Right cardiac atrium (tissue), 5 donors: ENCODE measurements at regions not wholly inside any gene's neighbourhood (a gene's known extent, or its start where the extent isn't known, plus 50 kb on each side); places are given as distances from the start of the nearest gene placed in this dataset.

ENCODE experiments used
- ATAC-seq, 2 donors: fragments of 200-7000 bp; cut with Tn5 transposase; one replicate each; pipeline versions ENCODE4 v1.8.0 to v1.9.1; 2020; ENCODE audit warnings: moderate library complexity in 2 of 2, mild to moderate bottlenecking in 1 of 2
- DNase-seq, 3 donors: peaks; one replicate each; pipeline ENCODE4 v3.0.0-alpha.2; 2020
- H3K27ac ChIP-seq: one replicate; pipeline ENCODE4 v1.5.1; 2013; ENCODE audit warnings: mild to moderate bottlenecking, low read length, control low read depth, moderate library complexity
- H3K27me3 ChIP-seq: one replicate; pipeline ENCODE4 v1.6.1; 2013; ENCODE audit not compliant: control insufficient read depth, insufficient read depth
- H3K4me1 ChIP-seq: one replicate; pipeline ENCODE4 v1.6.1; 2013; ENCODE audit warnings: low read length; ENCODE audit not compliant: control insufficient read depth, insufficient read depth
- H3K4me3 ChIP-seq: one replicate; pipeline ENCODE4 v1.5.1; 2013; ENCODE audit warnings: low read length, control low read depth
- H3K9me3 ChIP-seq: one replicate; pipeline ENCODE4 v1.6.1; 2013; ENCODE audit warnings: low read length; ENCODE audit not compliant: control insufficient read depth
- WGBS: extraction: QIAGEN DNeasy Blood & Tissue Kit; methylation state at CpG from one replicate; pipeline ENCODE4 v1.1.7; 2013; 5-methylcytosine and 5-hydroxymethylcytosine counted together
- intact Hi-C, 4 donors: fragments of 100-400 bp; cut with DNase I; formaldehyde crosslinking; loops; one replicate each; pipeline versions ENCODE4 v1.11.0 to v1.14.0; 2022 to 2023
- donor health status: healthy with polysubstance abuse.
- donor health status: DM: no; HTN: yes; CAD: no.
- donor health status: DM: no; HTN: no; CAD: no.
- donor health status: DM: no; HTN: yes; CAD: no; lungs with severe emphysema.
- donor health status: DM: yes; HTN: yes; CAD: no.

DNA sequence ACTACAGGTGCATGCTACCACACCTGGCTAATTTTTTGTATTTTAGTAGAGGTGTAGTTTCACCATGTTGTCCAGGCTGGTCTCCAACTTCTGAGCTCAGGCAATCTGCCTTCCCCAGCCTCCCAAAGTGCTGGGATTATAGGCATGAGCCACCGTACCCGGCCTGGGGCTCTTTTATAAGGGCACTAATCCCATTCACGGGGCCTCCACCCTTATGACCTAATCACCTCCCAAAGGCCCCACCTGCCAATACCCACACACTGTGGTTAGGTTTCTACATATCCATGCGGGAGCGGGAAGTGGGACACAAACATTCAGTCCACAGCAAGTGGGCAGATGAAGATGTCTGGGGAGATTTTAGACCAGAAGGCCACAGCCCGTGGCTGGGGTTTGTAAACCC, 164.7 kb upstream of the SH3BP4 start:
- 84% methylated on average over 6 of the region's 6 CpGs for WGBS
- H3K9me3 ChIP-seq = no peaks in the 10 kb centered on the region
- no peak overlapping the region for H3K4me3 ChIP-seq
- intact Hi-C loops = no loop called here
- ATAC-seq = no peak
- H3K27me3 ChIP-seq = no peaks in the 10 kb centered on the region
- no peaks in the 10 kb centered on the region for H3K4me1 ChIP-seq
- no peak overlapping the region for H3K27ac ChIP-seq
- DNase-seq = no peak

DNA sequence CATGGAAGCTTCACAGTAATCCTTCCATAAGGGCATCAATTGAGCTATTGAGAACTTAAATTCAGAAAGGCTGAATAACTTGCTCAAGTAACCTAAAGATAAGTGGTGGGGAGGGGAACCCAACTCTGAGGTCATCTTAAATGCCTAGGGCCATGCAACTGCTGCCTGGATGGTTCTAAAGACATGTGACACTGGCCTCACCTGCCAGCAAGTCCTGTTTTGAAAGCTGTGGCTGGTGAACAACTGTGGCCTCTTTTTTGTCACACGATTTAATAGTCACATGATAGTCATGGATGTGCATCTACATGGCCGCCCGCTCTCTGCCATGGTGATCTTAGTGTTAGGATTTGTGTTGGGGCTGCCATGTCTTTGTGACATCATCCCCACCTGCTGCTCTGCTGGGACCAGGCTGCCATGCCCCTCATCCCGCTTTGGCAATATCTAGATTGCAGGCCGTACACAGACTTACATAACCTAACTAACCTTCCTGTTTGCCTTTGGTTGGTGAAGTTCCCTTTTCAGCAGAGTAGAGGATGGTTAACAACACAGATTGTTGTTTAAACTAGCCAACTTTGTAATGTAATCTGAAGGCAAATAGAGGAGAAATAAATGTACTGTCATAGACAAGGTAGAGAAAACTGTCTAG, 177.9 kb upstream of the SH3BP4 start:
- Histone ChIP-seq H3K4me3 (no peak overlapping the region), H3K27me3 (no peaks in the 10 kb centered on the region), H3K4me1 (no peaks in the 10 kb centered on the region), H3K9me3 (no peaks in the 10 kb centered on the region), H3K27ac (no peak overlapping the region)
- intact Hi-C loops = no loop called here
- DNase-seq (no peak), ATAC-seq (no peak)
- 85% methylated on average over 5 of the region's 5 CpGs for WGBS

GRCh38 chr2:234773129-234773528, 178.7 kb upstream of the SH3BP4 start:
- no peak for ATAC-seq
- no peak for DNase-seq
- Histone ChIP-seq H3K27me3 (no peaks in the 10 kb centered on the region), H3K27ac (no peak overlapping the region), H3K4me1 (no peaks in the 10 kb centered on the region), H3K9me3 (no peaks in the 10 kb centered on the region), H3K4me3 (no peak overlapping the region)
- 85% methylated on average over 5 of the region's 5 CpGs for WGBS
- intact Hi-C loops = no loop called here

DNA sequence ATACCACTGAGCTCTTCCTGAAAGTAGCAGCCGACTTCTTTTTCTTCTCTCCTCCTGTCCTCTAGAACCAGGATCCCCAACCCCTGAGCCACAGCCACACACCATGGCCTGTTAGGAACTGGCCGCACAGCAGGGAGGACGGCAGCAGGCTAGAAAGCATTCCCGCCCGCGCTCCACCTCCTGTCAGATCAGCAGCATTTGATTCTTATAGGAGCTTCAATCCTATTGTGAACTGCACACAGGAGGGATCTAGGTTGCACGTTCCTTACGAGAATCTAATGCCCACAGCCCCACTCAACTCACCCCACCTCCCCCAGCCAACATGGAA, 179.1 kb upstream of the SH3BP4 start:
- ATAC-seq (no peak), DNase-seq (no peak)
- no peaks in the 10 kb centered on the region for H3K4me1 ChIP-seq
- intact Hi-C loops = no loop called here
- H3K9me3 ChIP-seq = no peaks in the 10 kb centered on the region
- no peaks in the 10 kb centered on the region for H3K27me3 ChIP-seq
- WGBS = 83% methylated on average over 8 of the region's 8 CpGs
- no peak overlapping the region for H3K4me3 ChIP-seq
- no peak overlapping the region for H3K27ac ChIP-seq

GRCh38 chr2:234771980-234772732, 179.7 kb upstream of the SH3BP4 start:
- Histone ChIP-seq H3K27ac (no peak overlapping the region), H3K4me3 (no peak overlapping the region), H3K27me3 (no peaks in the 10 kb centered on the region), H3K9me3 (no peaks in the 10 kb centered on the region), H3K4me1 (no peaks in the 10 kb centered on the region)
- DNase-seq = no peak
- intact Hi-C loops = no loop called here
- WGBS = 65% methylated on average over 11 of the region's 11 CpGs
- ATAC-seq = no peak

- no peaks in the 10 kb centered on the region for H3K4me1 ChIP-seq
- 63% methylated on average over 2 of the region's 2 CpGs for WGBS
- H3K9me3 ChIP-seq = no peaks in the 10 kb centered on the region
- no peaks in the 10 kb centered on the region for H3K27me3 ChIP-seq
- ATAC-seq (no peak), DNase-seq (no peak)
- H3K4me3 ChIP-seq = no peak overlapping the region
- intact Hi-C loops = no loop called here
- H3K27ac ChIP-seq = no peak overlapping the region
Measured at GRCh38 chr2:234771176-234771575, 180.6 kb upstream of the SH3BP4 start.

DNA sequence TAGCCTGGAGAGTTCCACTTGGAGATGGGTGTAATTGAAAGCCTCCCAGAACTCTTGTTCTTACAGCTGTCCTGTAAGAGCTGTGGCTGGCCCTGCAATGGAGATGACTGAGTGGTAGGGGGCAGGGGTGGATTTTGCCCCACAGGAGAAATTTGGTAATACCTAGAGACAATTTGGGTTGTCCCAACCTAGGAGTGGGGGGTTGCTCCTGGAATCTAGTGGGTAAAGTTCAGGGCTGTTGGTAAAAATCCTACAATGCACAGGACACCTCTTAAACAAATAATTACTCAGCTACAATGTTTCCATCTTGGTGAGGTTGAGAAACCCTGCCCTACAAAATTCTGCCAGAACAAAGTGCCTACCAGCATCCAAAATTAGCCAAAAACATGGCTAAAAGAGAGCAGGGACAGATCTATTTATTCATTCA, 181.1 kb upstream of the SH3BP4 start:
- no peak overlapping the region for H3K4me3 ChIP-seq
- no peak overlapping the region for H3K27ac ChIP-seq
- intact Hi-C loops = no loop called here
- DNase-seq = no peak
- no peaks in the 10 kb centered on the region for H3K27me3 ChIP-seq
- no peaks in the 10 kb centered on the region for H3K4me1 ChIP-seq
- H3K9me3 ChIP-seq = no peaks in the 10 kb centered on the region
- ATAC-seq = no peak

DNA sequence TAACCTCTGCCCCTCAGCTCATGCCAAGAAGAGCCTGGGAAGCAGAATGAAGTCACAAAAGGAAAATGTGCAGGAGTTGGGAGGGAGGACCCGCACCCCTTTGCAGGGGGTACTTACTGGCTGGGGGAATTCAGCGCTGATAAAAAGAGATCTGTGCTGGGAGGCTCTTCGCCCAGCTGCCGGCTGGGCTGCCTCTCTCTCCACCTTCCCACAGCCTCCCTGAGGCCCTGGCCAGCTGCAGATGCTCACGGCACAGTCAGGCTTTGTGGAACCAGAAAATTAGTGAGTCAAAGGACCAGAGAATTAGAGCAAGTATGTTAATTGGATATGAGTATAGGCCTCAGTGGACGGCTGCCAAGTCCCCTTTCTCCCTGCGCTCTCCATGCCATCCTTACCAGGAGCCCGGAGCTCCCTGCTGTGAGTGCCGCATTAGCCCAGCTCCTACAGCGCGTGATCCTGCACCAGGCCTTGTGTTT, 181.7 kb upstream of the SH3BP4 start:
- Histone ChIP-seq H3K27ac (no peak overlapping the region), H3K27me3 (no peaks in the 10 kb centered on the region), H3K9me3 (no peaks in the 10 kb centered on the region), H3K4me1 (no peaks in the 10 kb centered on the region), H3K4me3 (no peak overlapping the region)
- DNase-seq (peak in 1 of 3 donors; percentile 38), ATAC-seq (no peak)
- intact Hi-C loops = no loop called here
- 58% methylated on average over 11 of the region's 11 CpGs for WGBS

GRCh38 chr2:234768608-234769196, 183.1 kb upstream of the SH3BP4 start:
- Histone ChIP-seq H3K4me1 (no peaks in the 10 kb centered on the region), H3K27ac (no peak overlapping the region), H3K9me3 (no peaks in the 10 kb centered on the region), H3K4me3 (no peak overlapping the region), H3K27me3 (no peaks in the 10 kb centered on the region)
- ATAC-seq (no peak), DNase-seq (no peak)
- intact Hi-C loops = no loop called here
- WGBS = 87% methylated on average over 9 of the region's 9 CpGs

GRCh38 chr2:234765279-234765678, 186.5 kb upstream of the SH3BP4 start:
- WGBS = 72% methylated on average over 5 of the region's 5 CpGs
- H3K27ac ChIP-seq = no peak overlapping the region
- DNase-seq (no peak), ATAC-seq (no peak)
- intact Hi-C loops = no loop called here
- H3K27me3 ChIP-seq = no peaks in the 10 kb centered on the region
- no peak overlapping the region for H3K4me3 ChIP-seq
- H3K4me1 ChIP-seq = no peaks in the 10 kb centered on the region
- no peaks in the 10 kb centered on the region for H3K9me3 ChIP-seq

- H3K27me3 ChIP-seq = no peaks in the 10 kb centered on the region
- intact Hi-C loops = no loop called here
- H3K4me3 ChIP-seq = no peak overlapping the region
- ATAC-seq = no peak
- no peaks in the 10 kb centered on the region for H3K9me3 ChIP-seq
- 93% methylated on average over 3 of the region's 3 CpGs for WGBS
- no peaks in the 10 kb centered on the region for H3K4me1 ChIP-seq
- no peak for DNase-seq
- H3K27ac ChIP-seq = no peak overlapping the region
Measured at GRCh38 chr2:234764372-234764771, 187.4 kb upstream of the SH3BP4 start.
